NCI-H1092 (cell line): ENCODE measurements at regions not wholly inside any gene's neighbourhood (a gene's known extent, or its start where the extent isn't known, plus 50 kb on each side); places are given as distances from the start of the nearest gene placed in this dataset.

Source experiments
- DNase-seq: peaks from one replicate; lab custom pipeline; 2025; lab: John Stamatoyannopoulos, UW

DNA sequence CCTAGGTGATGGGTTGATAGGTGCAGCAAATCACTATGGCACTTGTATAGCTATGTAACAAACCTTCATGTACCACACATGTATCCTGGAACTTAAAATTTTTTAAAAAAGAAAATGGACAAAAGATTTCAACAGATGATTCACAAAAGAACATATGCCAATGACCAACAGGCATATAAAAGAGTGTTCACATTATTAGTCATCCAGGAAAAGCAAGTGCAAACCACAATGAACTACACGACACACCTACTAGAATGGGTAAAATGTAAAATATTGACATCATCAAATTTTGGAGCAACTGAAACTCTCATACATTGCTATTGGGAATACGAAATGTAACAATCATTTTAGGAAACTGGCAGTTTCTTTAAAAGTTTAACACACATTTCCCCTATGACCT lies 109.9 kb downstream of the YIPF5 start:
- DNase-seq, result no peak

- no peak for DNase-seq
Observed at GRCh38 chr5:144065786-144066185, 104.7 kb downstream of the YIPF5 start.

GRCh38 chr5:144072518-144072927 lies 97.9 kb downstream of the YIPF5 start:
- no peak for DNase-seq

DNA sequence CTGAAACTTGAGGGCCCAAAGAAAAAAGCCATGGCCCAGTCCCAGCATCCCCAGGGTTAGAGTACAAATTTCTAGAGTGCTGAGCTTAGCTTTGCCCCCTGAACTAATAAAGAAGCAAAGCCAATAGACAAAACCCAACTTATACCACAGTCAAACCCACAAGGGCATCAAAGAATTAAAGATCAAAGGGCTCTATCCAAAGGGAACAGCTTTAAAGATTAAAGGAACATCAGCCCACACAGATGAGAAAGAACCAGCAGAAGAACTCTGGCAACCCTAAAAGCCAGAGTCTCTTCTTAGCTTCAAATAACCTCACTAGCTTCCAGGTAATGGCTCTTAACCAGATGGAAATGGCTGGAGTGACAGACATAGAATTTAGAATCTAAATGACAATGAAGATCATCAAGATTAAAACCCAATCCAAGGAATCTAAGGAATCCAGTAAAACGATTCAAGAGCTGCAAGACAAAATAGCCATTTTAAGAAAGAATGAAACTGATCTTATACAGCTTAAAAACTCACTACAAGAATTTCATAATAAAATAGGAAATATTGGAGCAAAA lies 93.9 kb downstream of the YIPF5 start:
- DNase-seq, result no peak

DNA sequence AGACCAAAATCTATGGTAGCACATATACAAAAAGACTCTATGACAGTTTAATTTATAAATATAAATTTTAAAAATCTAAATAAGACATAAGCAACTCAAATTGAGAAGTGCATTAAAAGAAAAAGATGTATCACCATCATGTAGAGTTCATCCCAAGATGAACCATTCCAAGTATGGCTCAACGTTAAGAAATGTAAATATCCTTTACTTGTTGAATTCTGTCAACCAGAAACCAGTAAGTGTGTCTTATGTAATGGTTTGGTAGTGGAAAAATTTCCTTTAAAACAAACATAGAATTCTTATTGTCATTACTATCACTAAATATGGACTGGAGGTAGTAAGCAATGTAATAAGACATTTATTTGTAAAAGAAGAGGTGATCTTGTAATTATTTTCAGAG lies 87.3 kb downstream of the YIPF5 start:
- DNase-seq, result no peak

DNA sequence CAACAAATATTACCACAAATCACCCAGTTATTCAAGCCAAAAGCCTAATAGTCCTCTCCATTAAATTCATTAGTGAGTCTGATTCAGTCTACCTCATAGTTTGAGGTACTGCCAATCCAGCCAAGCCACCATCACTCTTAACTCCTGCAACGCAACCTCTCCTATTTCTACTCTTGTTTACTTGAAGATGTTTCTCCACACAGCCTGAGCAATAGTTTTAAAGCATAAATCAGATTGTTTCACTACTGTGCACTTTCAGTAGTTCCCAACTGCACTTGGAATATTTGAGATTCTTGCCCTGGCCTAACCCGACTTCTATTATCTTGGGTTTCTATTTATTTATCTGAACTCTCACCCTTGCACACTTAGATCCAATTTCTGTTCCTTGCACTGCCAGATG lies 85.5 kb downstream of the YIPF5 start:
- DNase-seq, result no peak

- no peak for DNase-seq
Observed at GRCh38 chr5:144085381-144085780, 85.1 kb downstream of the YIPF5 start.

- DNase-seq, result no peak
Observed at GRCh38 chr5:144086295-144086694, 84.2 kb downstream of the YIPF5 start.

DNA sequence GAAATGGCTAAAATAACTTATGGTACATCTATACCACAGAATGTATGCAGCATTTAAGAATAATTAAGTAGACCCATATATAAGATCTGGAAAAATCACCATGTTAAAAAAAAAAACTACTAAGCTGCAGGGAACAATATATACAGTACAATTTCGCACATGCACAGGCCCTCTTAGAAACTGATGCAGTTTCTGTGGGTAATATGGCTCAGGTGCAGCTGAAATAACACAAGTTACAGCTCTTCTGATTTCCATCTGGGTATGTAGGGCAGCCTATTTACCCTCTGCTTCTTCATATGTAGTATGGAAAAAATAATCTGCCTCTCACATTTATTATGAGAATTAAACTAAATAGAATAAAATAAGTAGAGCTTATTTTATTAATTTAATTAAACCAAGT lies 82.9 kb downstream of the YIPF5 start:
- DNase-seq, result no peak

GRCh38 chr5:144088206-144089064 lies 82.0 kb downstream of the YIPF5 start:
- DNase-seq, result no peak

GRCh38 chr5:144089401-144090021 lies 80.9 kb downstream of the YIPF5 start:
- DNase-seq, result no peak

DNA sequence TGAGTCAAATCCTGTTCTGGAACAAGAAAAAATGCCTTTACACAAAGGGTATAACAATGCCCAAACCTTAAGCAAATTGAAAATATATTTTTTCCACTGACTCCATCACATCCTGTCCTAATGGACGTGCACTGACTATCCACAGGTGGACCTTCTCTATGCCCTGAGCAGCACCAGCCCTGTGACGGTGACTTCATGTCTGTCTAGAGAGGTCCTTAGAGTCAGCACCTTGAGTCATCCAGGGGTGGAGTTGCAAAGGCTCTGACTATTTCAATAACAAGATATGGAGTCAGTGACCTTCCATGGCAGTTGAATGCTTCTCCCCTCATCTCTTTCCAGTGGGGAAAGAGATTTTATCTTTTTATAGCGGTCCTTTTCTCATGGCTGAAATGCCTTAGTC lies 78.0 kb downstream of the YIPF5 start:
- DNase-seq, result no peak

- DNase-seq, result no peak
Observed at GRCh38 chr5:144093400-144093799, 77.1 kb downstream of the YIPF5 start.

DNA sequence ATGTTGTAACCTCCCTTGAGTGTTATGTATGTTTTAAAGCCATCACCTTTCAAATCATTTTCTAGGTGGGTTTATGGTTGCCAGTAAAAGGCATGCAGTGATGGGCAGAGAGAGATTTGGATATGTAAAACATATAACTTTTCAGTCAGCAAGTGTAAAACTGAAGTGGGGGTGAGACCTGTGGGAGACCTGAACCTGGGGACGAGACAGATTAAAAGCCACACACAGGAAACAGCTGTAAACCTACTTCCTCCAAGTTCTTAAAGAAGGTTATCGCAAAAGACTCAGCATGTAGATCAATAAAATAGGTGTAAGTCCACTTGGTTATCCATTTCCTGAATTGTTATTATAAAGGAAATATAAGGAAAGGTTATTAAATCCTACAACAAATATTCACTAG lies 76.6 kb downstream of the YIPF5 start:
- DNase-seq, result no peak

GRCh38 chr5:144100702-144101101 lies 69.8 kb downstream of the YIPF5 start:
- no peak for DNase-seq

GRCh38 chr5:144101616-144102015 lies 68.8 kb downstream of the YIPF5 start:
- DNase-seq, result no peak

- DNase-seq, result no peak
Observed at GRCh38 chr5:144102361-144102760, 68.1 kb downstream of the YIPF5 start.

DNA sequence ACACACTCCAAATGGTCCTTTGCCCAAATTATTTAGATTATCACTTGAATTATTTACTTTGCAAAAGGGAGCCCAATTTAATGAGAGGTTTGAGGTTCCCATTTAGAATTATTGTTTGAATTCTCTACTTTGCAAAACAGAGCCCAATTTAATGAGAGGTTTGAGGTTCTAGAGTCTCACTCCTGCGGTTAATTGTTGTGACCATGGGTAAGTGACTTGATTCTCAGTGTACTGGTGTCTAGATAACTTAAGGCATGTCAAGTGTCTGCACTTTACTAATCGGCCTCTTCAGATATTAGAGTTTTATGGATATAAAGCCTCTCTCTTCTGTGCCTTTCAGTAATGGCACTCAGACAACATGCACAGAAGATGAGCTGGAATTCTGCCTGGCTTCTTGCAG lies 67.5 kb downstream of the YIPF5 start:
- no peak for DNase-seq

- no peak for DNase-seq
Observed at GRCh38 chr5:144103611-144104485, 66.6 kb downstream of the YIPF5 start.

- DNase-seq, result no peak
Observed at GRCh38 chr5:144105371-144105770, 65.1 kb downstream of the YIPF5 start.

DNA sequence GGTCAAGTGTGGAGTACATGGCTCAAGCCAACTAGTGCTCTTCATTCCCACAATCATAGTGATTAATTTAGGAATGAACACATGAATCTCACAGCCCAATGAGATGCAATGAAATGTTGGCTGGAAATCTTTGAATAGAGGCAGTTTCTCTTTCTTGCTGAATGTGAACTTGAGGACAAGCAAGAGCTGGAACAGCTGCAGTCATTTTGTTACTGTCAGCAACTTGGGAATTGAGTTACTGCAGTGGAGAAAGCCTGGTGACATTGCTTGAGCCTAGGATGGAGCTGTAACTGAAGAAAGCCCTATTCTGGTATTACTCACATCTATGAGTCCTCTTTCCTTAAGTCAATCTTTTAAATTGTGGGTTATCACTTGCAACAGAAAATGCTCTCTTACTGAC lies 62.3 kb downstream of the YIPF5 start:
- DNase-seq, result no peak
